Activated T-cell treated with anti-CD3 and anti-CD28 coated beads, Interleukin-2, amount 50 U/mL, for 72 hours (primary cell): ENCODE measurements at regions not wholly inside any gene's neighbourhood (a gene's known extent, or its start where the extent isn't known, plus 50 kb on each side); places are given as distances from the start of the nearest gene placed in this dataset.

Experiments
- ATAC-seq, 2 donors: fragments of 150-1000 bp; cut with Tn5 transposase; replicated peaks in 1 of 2; 2 replicates each; pipeline ENCODE4 v1.10.0; 2021; ENCODE audit warnings: moderate library complexity in 2 of 2, mild to moderate bottlenecking in 1 of 2
- DNase-seq, 2 donors: peaks; one replicate each; pipeline ENCODE4 v3.0.0; 2021 to 2022; ENCODE audit warnings: mixed read lengths in 1 of 2
- H3K27ac Mint-ChIP-seq: one replicate; pipeline ENCODE4 v1.8.0; 2022; ENCODE audit warnings: mild to moderate bottlenecking, moderate library complexity, mixed read lengths
- H3K27me3 Mint-ChIP-seq: one replicate; pipeline ENCODE4 v1.8.0; 2022; ENCODE audit warnings: low read depth, mixed read lengths
- H3K36me3 Mint-ChIP-seq, 2 donors: one replicate each; pipeline ENCODE4 v1.8.0; 2022; ENCODE audit warnings: mixed read lengths in 2 of 2, mild to moderate bottlenecking in 1 of 2; ENCODE audit not compliant: insufficient read depth in 2 of 2
- H3K4me1 Mint-ChIP-seq: one replicate; pipeline ENCODE4 v1.8.0; 2022; ENCODE audit warnings: low read depth, mixed read lengths
- H3K4me3 Mint-ChIP-seq, 2 donors: one replicate each; pipeline ENCODE4 v1.8.0; 2022; ENCODE audit warnings: mild to moderate bottlenecking in 2 of 2, mixed read lengths in 2 of 2, moderate library complexity in 2 of 2
- H3K9me3 Mint-ChIP-seq, 2 donors: one replicate each; pipeline ENCODE4 v1.8.0; 2022; ENCODE audit warnings: mixed read lengths in 2 of 2

DNA sequence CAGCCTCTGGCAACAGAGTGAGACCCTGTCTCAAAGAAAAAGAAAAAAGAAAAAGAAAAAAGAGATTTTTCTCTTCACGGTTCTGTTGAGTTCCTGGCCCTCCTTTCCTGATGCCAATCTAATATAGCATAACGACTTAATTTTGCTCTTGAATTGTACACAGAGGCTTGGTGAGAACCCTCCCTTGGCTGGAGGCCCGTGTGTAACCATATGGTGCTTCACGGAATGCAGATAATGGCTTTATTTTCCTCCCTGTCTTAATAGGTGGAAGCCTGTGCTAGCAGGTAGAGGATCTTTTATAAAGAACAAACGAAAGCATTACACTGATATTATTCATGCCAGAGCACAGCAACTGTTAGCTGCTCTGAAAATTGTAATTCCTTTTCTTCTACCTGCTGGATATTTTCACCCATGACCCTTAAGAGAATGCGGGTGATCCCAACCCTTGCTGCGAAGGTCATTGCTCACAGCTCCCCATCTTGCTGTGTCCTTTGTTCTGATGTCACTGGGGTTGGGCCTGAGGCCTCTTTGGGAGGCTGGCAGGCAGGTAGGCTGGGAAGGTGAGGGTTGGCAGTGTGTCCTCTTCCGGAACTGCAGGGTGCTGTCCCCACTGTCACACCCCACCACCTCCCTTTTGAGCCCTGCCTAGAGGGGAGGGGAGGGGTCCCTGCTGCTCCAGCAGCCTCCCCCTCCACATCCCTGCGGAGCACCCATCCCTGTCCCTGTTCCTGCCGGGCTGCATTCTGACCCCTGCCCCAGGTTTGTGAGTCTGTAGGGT, 83.8 kb upstream of the STOX2 start:
- Mint-ChIP-seq H3K4me3 (no peak overlapping the region), H3K36me3 (no peaks in the 10 kb centered on the region), H3K4me1 (no peaks in the 10 kb centered on the region), H3K9me3 (no peaks in the 10 kb centered on the region), H3K27ac (no peak overlapping the region), H3K27me3 (peaks cover 7% of the 10 kb centered on the region)
- DNase-seq (no peak), ATAC-seq (no peak)

DNA sequence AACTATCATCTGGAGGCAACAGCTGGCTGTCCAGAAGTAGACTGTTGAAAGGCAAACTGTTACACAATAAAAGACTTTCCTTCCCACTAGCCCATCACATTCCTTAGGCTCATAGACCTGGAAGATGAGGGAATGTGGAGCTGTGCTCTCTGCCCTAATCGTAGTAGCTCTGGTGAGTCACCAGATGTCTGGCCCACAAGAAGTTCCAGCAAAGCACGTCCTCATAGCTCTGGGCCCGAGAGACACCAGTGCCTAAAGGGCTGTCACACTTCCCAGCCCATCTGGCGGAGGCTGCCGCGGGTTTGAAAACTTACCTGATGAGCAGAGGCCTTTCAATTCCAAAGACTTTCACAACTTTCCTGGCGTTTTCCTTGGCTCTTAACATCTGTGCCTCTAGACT, 81.7 kb upstream of the STOX2 start:
- ATAC-seq, result no peak
- H3K9me3 Mint-ChIP-seq, result no peaks in the 10 kb centered on the region

DNA sequence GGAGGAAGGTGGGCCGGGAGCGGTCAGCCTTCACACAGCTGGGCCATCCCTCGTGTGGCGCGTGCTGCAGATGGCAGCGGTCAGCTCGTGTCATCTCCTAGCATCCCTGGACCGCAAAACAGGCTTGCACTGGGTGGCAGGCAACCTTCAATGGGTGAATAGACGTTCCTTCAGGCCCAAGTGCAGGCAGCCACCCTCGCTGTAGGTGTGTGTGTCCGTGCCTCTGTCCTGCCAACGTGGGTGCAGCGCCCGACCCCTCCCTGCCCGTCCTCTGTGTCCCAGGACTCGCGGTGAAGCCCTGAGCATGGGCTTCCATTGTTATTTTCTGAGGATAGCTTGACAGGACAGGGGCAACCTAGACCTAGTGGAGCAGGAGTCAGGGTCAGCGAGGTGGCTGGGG, 79.8 kb upstream of the STOX2 start:
- H3K36me3 Mint-ChIP-seq, result no peaks in the 10 kb centered on the region
- DNase-seq (no peak), ATAC-seq (no peak)
- H3K4me1 Mint-ChIP-seq, result peaks cover 8% of the 10 kb centered on the region
- H3K27ac Mint-ChIP-seq, result no peak overlapping the region
- no peaks in the 10 kb centered on the region for H3K9me3 Mint-ChIP-seq
- no peak overlapping the region for H3K4me3 Mint-ChIP-seq
- no peaks in the 10 kb centered on the region for H3K27me3 Mint-ChIP-seq

More for the DNA sequence above, 81.7 kb upstream of the STOX2 start:
- H3K36me3 Mint-ChIP-seq, result no peaks in the 10 kb centered on the region
- H3K4me3 Mint-ChIP-seq, result no peak overlapping the region
- H3K27ac Mint-ChIP-seq, result no peak overlapping the region
- H3K4me1 Mint-ChIP-seq, result peaks cover 6% of the 10 kb centered on the region
- no peak for DNase-seq
- no peaks in the 10 kb centered on the region for H3K27me3 Mint-ChIP-seq

DNA sequence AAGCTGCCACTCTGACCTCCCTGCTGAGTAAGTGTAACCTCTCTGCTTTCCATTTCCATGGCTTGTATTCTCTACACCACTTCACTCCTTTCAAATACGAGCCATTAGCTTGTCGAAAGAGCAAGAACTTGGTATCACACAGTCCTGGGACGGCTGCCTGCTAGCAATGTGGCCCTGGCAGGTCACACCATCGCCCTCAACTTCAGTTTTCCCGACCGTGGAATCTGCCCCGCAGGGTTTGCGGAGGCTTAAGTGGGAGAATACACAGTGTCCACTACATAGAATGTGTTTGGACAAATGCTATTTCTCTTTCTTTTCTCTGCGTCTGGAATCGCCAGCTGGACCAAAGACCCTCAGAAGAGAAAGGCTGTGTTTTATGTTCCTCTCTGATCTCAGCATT, 78.6 kb upstream of the STOX2 start:
- no peaks in the 10 kb centered on the region for H3K27me3 Mint-ChIP-seq
- no peak overlapping the region for H3K4me3 Mint-ChIP-seq
- H3K27ac Mint-ChIP-seq, result no peak overlapping the region
- H3K9me3 Mint-ChIP-seq, result no peaks in the 10 kb centered on the region
- ATAC-seq, result no peak
- H3K36me3 Mint-ChIP-seq, result no peaks in the 10 kb centered on the region
- DNase-seq, result no peak
- H3K4me1 Mint-ChIP-seq, result peaks cover 14% of the 10 kb centered on the region

DNA sequence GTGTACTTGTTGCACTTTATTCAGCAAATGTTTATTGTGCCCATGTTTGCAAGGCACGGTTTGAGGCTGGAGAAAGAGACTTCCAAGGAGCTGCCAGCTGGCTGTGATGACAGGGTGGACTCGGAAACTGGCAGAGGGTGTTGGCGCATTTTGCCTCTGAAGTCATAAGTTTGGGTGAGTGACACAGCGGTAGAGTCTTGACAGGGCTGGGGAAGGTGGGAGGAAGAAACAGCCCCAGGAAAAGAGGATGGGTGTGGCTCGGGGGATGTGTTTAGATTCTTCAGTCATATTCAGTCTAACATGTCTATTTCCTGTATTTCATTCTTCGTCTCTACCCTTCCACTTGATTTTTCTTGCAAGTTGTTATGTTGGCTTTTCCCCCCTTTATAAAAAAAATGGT, 77.0 kb upstream of the STOX2 start:
- Mint-ChIP-seq H3K27me3 (no peaks in the 10 kb centered on the region), H3K4me1 (peaks cover 20% of the 10 kb centered on the region), H3K36me3 (no peaks in the 10 kb centered on the region), H3K4me3 (no peak overlapping the region), H3K27ac (no peak overlapping the region), H3K9me3 (no peaks in the 10 kb centered on the region)
- peak in 1 of 2 donors; percentile 33 for ATAC-seq
- no peak for DNase-seq

DNA sequence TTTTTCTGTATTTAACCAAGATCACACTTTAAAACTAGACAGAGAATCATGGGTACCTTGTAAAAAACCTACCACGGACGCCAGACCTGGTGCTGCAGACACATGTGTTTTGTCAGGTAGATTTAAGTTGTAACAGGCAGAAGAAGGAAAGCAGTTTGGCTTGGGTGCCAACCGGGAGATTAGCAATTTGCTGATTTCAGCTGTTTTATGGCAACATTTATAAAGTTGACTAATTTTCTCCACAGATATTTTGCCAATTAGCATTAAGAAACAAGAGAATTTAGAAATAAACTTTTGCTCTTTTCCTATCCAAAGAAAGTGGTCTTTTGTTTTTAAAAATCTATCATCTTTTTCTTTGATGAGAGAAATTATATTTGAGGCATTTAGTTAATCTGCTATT, 76.3 kb upstream of the STOX2 start:
- H3K4me3 Mint-ChIP-seq, result no peak overlapping the region
- DNase-seq, result no peak
- ATAC-seq, result no peak
- no peaks in the 10 kb centered on the region for H3K9me3 Mint-ChIP-seq
- no peaks in the 10 kb centered on the region for H3K27me3 Mint-ChIP-seq
- H3K4me1 Mint-ChIP-seq, result peaks cover 20% of the 10 kb centered on the region
- H3K27ac Mint-ChIP-seq, result no peak overlapping the region
- H3K36me3 Mint-ChIP-seq, result no peaks in the 10 kb centered on the region

DNA sequence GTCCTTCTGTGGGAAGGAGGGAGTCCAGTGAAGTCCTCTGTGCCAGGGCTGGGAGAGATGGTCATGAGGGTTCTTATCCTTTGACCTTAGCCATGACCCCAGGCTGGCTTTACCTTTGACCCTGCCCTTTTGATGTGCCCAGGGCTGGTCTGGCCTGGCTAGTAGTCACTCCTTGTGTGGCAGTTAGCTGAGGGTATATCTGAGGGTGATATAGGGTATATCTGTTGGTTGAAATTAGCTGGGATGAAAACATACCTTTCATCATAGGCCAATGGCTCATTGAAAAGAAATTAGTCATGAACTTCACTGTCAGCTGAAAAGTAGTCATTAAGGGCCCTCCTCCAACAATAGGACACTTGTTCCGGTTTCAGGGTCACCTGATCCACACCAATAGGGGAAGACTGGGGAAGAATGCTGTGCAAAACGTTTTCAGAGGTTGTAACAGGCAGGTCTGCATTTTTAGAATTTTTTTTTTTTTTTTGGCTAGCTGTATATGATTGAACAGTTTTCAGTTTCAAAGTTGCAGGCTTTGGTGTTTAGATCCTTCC, 74.6 kb upstream of the STOX2 start:
- ATAC-seq, result no peak
- no peak overlapping the region for H3K27ac Mint-ChIP-seq
- peaks cover 20% of the 10 kb centered on the region for H3K4me1 Mint-ChIP-seq
- no peaks in the 10 kb centered on the region for H3K36me3 Mint-ChIP-seq
- no peaks in the 10 kb centered on the region for H3K27me3 Mint-ChIP-seq
- no peaks in the 10 kb centered on the region for H3K9me3 Mint-ChIP-seq
- H3K4me3 Mint-ChIP-seq, result no peak overlapping the region
- DNase-seq, result no peak

DNA sequence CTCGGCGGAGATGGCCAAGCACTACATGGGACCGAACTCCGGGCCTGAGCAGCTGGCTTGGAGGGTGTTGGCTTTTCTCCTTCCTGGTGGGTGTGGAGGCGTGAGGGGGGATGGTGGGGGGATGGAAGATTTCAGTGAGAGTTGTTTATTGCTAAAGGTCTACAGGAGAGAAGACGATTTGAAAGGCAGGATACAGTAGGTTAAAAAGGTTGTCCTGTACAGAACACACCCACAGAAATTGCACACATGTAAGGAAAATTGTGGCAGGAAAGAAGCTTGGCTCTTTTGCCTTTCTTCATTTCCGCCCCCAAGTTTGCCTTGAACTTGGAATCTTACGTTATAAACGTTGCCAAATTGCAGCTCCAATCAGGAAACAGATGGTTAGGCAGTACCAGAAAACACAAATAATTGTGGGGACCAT, 74.1 kb upstream of the STOX2 start:
- Mint-ChIP-seq H3K4me3 (no peak overlapping the region), H3K36me3 (no peaks in the 10 kb centered on the region), H3K9me3 (no peaks in the 10 kb centered on the region), H3K27ac (no peak overlapping the region), H3K27me3 (no peaks in the 10 kb centered on the region), H3K4me1 (peaks cover 20% of the 10 kb centered on the region)
- ATAC-seq (no peak), DNase-seq (no peak)

DNA sequence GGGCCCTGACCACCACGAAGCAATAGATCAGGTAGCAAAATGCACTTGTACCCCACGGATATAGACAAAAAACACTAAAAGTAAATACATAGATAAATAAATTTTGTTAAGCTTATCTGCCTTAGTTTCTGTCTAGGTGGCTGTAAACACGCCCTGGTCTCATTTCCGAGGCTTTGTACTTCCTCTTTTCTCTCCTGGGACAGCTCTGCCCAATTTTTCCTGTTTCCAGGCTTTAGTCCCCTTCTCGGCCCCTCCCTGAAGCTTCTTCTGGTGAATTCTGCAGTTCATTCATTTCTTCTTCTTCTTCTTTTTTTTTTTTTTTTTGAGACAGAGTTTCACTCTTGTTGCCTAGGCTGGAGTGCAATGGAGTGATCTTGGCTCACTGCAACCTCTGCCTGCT, 73.4 kb upstream of the STOX2 start:
- no peaks in the 10 kb centered on the region for H3K27me3 Mint-ChIP-seq
- no peaks in the 10 kb centered on the region for H3K36me3 Mint-ChIP-seq
- no peak overlapping the region for H3K27ac Mint-ChIP-seq
- peaks cover 20% of the 10 kb centered on the region for H3K4me1 Mint-ChIP-seq
- H3K4me3 Mint-ChIP-seq, result no peak overlapping the region
- ATAC-seq (no peak), DNase-seq (no peak)
- H3K9me3 Mint-ChIP-seq, result no peaks in the 10 kb centered on the region

DNA sequence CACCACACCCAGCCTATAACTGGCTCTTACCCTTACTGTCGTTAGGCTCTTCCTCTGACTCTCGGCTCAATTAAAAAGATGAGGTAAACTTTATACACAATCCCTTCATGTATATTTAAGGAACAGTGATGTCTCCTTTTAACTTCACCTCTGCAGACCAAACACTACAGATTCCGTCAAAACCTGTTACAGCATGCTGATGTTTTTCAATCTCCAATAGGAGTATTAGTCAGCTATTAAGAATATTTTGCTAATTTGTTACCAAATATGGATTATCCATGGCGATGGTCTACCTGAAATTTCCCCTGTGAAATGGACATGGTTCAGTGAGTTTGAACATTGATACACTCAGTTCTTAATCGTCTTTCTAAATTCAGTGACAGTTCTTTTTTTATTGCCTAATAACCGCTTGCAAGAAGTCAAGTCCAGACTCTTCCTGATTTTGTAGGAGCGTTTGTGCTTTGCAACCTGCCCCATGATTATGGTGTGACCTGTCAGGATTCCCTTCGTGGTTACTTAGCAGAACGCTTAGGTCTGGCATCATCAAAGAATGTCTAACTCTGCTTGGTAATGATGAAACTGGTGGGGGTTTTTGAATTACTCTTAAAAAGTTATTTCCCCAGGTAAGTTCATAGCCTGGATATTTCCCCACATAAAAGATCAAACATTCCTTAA, 72.2 kb upstream of the STOX2 start:
- Mint-ChIP-seq H3K9me3 (no peaks in the 10 kb centered on the region), H3K4me3 (no peak overlapping the region), H3K27ac (no peak overlapping the region), H3K27me3 (no peaks in the 10 kb centered on the region), H3K36me3 (no peaks in the 10 kb centered on the region), H3K4me1 (peaks cover 19% of the 10 kb centered on the region)
- ATAC-seq (no peak), DNase-seq (no peak)

DNA sequence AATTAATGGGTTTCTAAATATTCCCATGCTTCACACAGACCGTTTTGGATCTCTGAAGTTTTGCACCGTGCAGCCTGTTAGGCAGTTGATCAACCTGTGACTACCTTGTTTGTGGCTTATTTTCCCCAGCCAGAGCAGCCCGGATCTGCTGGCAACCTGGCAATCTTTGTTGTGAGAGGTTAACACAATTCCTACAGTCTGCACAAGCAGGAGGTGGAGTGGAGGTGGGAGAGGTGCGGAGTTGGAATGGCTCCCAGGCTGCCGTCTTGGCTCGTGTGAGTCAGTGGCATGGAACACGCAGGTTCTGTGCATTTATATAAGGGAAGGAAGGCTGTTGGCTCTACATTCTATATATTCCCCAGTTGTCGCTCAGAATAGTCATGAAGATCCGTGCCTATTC, 70.9 kb upstream of the STOX2 start:
- Mint-ChIP-seq H3K27me3 (peaks cover 8% of the 10 kb centered on the region), H3K4me3 (no peak overlapping the region), H3K4me1 (peaks cover 12% of the 10 kb centered on the region), H3K9me3 (no peaks in the 10 kb centered on the region), H3K27ac (no peak overlapping the region), H3K36me3 (no peaks in the 10 kb centered on the region)
- no peak for ATAC-seq
- DNase-seq, result no peak

DNA sequence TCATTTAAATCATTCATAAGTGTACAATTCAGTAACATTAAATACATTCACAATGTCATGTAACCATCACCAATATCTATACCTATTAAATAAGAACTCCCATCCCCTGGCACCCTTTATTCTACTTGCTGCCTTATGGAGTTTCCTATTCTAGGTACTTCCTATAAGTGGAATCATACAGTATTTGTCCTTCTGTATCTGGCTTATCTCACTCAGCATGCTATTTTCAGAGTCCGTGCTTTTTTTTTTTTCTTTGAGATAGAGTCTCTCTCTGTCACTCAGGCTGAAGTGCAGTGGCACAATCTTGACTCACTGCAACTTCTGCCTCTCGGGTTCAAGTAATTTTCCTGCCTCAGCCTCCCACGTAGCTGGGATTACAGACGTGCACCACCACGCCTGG, 67.9 kb upstream of the STOX2 start:
- no peaks in the 10 kb centered on the region for H3K4me1 Mint-ChIP-seq
- peaks cover 9% of the 10 kb centered on the region for H3K27me3 Mint-ChIP-seq
- DNase-seq (no peak), ATAC-seq (no peak)
- H3K9me3 Mint-ChIP-seq, result no peaks in the 10 kb centered on the region
- no peak overlapping the region for H3K27ac Mint-ChIP-seq
- no peaks in the 10 kb centered on the region for H3K36me3 Mint-ChIP-seq
- no peak overlapping the region for H3K4me3 Mint-ChIP-seq

DNA sequence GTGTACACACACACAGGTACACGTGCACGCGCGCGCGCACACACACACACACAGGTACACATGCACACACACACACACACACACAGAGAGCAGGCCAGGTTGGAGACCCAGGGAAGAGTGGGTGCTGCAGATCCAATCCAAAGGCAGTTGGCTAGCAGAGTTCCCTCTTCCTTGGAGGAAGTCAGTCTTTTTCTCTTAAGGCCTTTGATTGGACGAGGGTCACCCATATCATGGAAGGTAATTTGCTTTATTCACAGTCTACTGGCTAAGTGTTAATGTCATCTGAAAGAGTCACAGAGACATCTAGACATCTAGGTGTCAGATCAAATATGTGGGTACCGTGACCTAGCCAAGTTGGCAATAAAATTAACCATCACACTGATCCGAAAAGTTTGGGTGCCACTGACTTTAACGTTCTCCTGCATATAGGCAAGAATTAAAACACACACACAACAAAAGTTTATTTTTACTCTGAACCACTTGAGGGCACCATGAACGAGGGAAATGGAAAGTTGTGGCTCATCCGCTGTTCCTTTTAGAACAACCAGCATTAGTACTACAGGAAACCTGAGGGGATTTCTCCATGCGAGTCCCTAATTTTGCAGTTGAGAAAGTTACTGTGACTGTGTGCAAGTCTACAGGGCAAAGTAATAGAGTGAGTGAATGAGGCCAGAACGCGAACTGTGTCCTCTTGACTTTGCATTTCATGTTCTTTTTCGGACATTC, 66.0 kb upstream of the STOX2 start:
- Mint-ChIP-seq H3K9me3 (no peaks in the 10 kb centered on the region), H3K4me3 (no peak overlapping the region), H3K36me3 (no peaks in the 10 kb centered on the region), H3K27ac (no peak overlapping the region), H3K27me3 (peaks cover 9% of the 10 kb centered on the region), H3K4me1 (no peaks in the 10 kb centered on the region)
- ATAC-seq, result no peak
- DNase-seq, result no peak
